ENCODE measurements at regions not wholly inside any gene's neighbourhood (a gene's known extent, or its start where the extent isn't known, plus 50 kb on each side); places are given as distances from the start of the nearest gene placed in this dataset.

- no peak overlapping the region for H3K4me3 ChIP-seq
- in situ Hi-C loops (cut with MboI): no loop called here
- no peaks in the 10 kb centered on the region for H3K9me3 ChIP-seq (ENCODE audit: low read depth)
- H3K27me3 ChIP-seq (replicated peaks; ENCODE audit: insufficient read depth): no peaks in the 10 kb centered on the region
- H2AFZ ChIP-seq: no peak overlapping the region
- H4K20me1 ChIP-seq (ENCODE audit: insufficient read depth): no peaks in the 10 kb centered on the region
- no peaks in the 10 kb centered on the region for H3K79me2 ChIP-seq (ENCODE audit: insufficient read depth)
- H3F3A ChIP-seq (ENCODE audit: insufficient read depth): no peaks in the 10 kb centered on the region
- H3K4me2 ChIP-seq (ENCODE audit: unreplicated experiment): no peak overlapping the region
- WGBS, 2 experiments (ENCODE audit: low coverage in 1 of 2, low lambda C conversion rate in 2 of 2, missing lambda C conversion rate in 2 of 2): 61 to 72% methylated on average over 8 of the region's 8 CpGs
- no peak for TF ChIP-seq EZH2 (IDR thresholded peaks at IDR 0.05; ENCODE audit: insufficient read depth, poor library complexity, severe bottlenecking)
- TF ChIP-seq EZH2phosphoT487 (IDR thresholded peaks at IDR 0.05; ENCODE audit: insufficient read depth, low read depth): no peak
- H3K36me3 ChIP-seq (ENCODE audit: low read depth): no peaks in the 10 kb centered on the region
- no peaks in the 10 kb centered on the region for H3K4me1 ChIP-seq (ENCODE audit: insufficient read depth)
- no peak overlapping the region for H3K27ac ChIP-seq
- H3K9me2 ChIP-seq (ENCODE audit: insufficient read depth): no peaks in the 10 kb centered on the region
- no peak overlapping the region for H3K9ac ChIP-seq
- no peak for DNase-seq
These were observed 1184.8 kb downstream of the GATA3 start for GRCh38 chr10:9239298-9239697.

GRCh38 chr10:9243941-9244411 is 1189.5 kb downstream of the GATA3 start:
- TF ChIP-seq EZH2 (IDR thresholded peaks at IDR 0.05; ENCODE audit: insufficient read depth, poor library complexity, severe bottlenecking): no peak
- TF ChIP-seq EZH2phosphoT487 (IDR thresholded peaks at IDR 0.05; ENCODE audit: insufficient read depth, low read depth): no peak
- WGBS, 2 experiments (ENCODE audit: low coverage in 1 of 2, low lambda C conversion rate in 2 of 2, missing lambda C conversion rate in 2 of 2): 60 to 64% methylated on average over 6 of the region's 6 CpGs
- no peak overlapping the region for H3K27ac ChIP-seq
- no peaks in the 10 kb centered on the region for H4K20me1 ChIP-seq (ENCODE audit: insufficient read depth)
- no peak overlapping the region for H3K4me3 ChIP-seq
- no peaks in the 10 kb centered on the region for H3K27me3 ChIP-seq (replicated peaks; ENCODE audit: insufficient read depth)
- H3K4me2 ChIP-seq (ENCODE audit: unreplicated experiment): no peak overlapping the region
- H3K36me3 ChIP-seq (ENCODE audit: low read depth): no peaks in the 10 kb centered on the region
- no peaks in the 10 kb centered on the region for H3K9me2 ChIP-seq (ENCODE audit: insufficient read depth)
- no peaks in the 10 kb centered on the region for H3K9me3 ChIP-seq (ENCODE audit: low read depth)
- no peak for DNase-seq
- H3F3A ChIP-seq (ENCODE audit: insufficient read depth): no peaks in the 10 kb centered on the region
- no peak overlapping the region for H2AFZ ChIP-seq
- no peak overlapping the region for H3K9ac ChIP-seq
- no peaks in the 10 kb centered on the region for H3K79me2 ChIP-seq (ENCODE audit: insufficient read depth)
- H3K4me1 ChIP-seq (ENCODE audit: insufficient read depth): no peaks in the 10 kb centered on the region
- in situ Hi-C loops (cut with MboI): no loop called here

- Histone ChIP-seq H3F3A (ENCODE audit: insufficient read depth) (no peaks in the 10 kb centered on the region), H3K4me3 (no peak overlapping the region), H3K4me1 (ENCODE audit: insufficient read depth) (no peaks in the 10 kb centered on the region), H3K9ac (no peak overlapping the region), H3K27me3 (replicated peaks; ENCODE audit: insufficient read depth) (no peaks in the 10 kb centered on the region), H3K27ac (no peak overlapping the region), H3K9me2 (ENCODE audit: insufficient read depth) (no peaks in the 10 kb centered on the region), H3K36me3 (ENCODE audit: low read depth) (no peaks in the 10 kb centered on the region), H3K79me2 (ENCODE audit: insufficient read depth) (no peaks in the 10 kb centered on the region), H3K4me2 (ENCODE audit: unreplicated experiment) (no peak overlapping the region), H2AFZ (no peak overlapping the region), H3K9me3 (ENCODE audit: low read depth) (no peaks in the 10 kb centered on the region), H4K20me1 (ENCODE audit: insufficient read depth) (no peaks in the 10 kb centered on the region)
- TF ChIP-seq EZH2 (IDR thresholded peaks at IDR 0.05; ENCODE audit: insufficient read depth, poor library complexity, severe bottlenecking): no peak
- no peak for TF ChIP-seq EZH2phosphoT487 (IDR thresholded peaks at IDR 0.05; ENCODE audit: insufficient read depth, low read depth)
- in situ Hi-C loops (cut with MboI): no loop called here
- WGBS, 2 experiments (ENCODE audit: low coverage in 1 of 2, low lambda C conversion rate in 2 of 2, missing lambda C conversion rate in 2 of 2): 63 to 72% methylated on average over 1 of the region's 1 CpG
- DNase-seq: no peak
These were observed 1190.4 kb downstream of the GATA3 start for GRCh38 chr10:9244864-9245263.

- Histone ChIP-seq H3K4me2 (ENCODE audit: unreplicated experiment) (no peak overlapping the region), H3K36me3 (ENCODE audit: low read depth) (no peaks in the 10 kb centered on the region), H3K27ac (no peak overlapping the region), H3K4me3 (no peak overlapping the region), H3F3A (ENCODE audit: insufficient read depth) (peaks cover 22% of the 10 kb centered on the region), H3K9ac (no peak overlapping the region), H3K79me2 (ENCODE audit: insufficient read depth) (no peaks in the 10 kb centered on the region), H3K27me3 (replicated peaks; ENCODE audit: insufficient read depth) (no peaks in the 10 kb centered on the region), H3K9me2 (ENCODE audit: insufficient read depth) (no peaks in the 10 kb centered on the region), H4K20me1 (ENCODE audit: insufficient read depth) (no peaks in the 10 kb centered on the region), H2AFZ (no peak overlapping the region), H3K9me3 (ENCODE audit: low read depth) (no peaks in the 10 kb centered on the region), H3K4me1 (ENCODE audit: insufficient read depth) (peaks cover 22% of the 10 kb centered on the region)
- TF ChIP-seq EZH2 (IDR thresholded peaks at IDR 0.05; ENCODE audit: insufficient read depth, poor library complexity, severe bottlenecking): no peak
- no peak for TF ChIP-seq EZH2phosphoT487 (IDR thresholded peaks at IDR 0.05; ENCODE audit: insufficient read depth, low read depth)
- DNase-seq: peak; percentile 53
- in situ Hi-C loops (cut with MboI): no loop called here
These were observed 1198.6 kb downstream of the GATA3 start for GRCh38 chr10:9253121-9253520.

- Histone ChIP-seq H3K9me3 (ENCODE audit: low read depth) (no peaks in the 10 kb centered on the region), H3K4me1 (ENCODE audit: insufficient read depth) (peaks cover 22% of the 10 kb centered on the region), H3F3A (ENCODE audit: insufficient read depth) (peaks cover 22% of the 10 kb centered on the region), H3K36me3 (ENCODE audit: low read depth) (no peaks in the 10 kb centered on the region), H3K79me2 (ENCODE audit: insufficient read depth) (no peaks in the 10 kb centered on the region), H3K27me3 (replicated peaks; ENCODE audit: insufficient read depth) (no peaks in the 10 kb centered on the region), H4K20me1 (ENCODE audit: insufficient read depth) (no peaks in the 10 kb centered on the region), H2AFZ (no peak overlapping the region), H3K4me2 (ENCODE audit: unreplicated experiment) (peak overlapping the region; percentile 83), H3K27ac (peak overlapping the region; percentile 84), H3K9me2 (ENCODE audit: insufficient read depth) (no peaks in the 10 kb centered on the region), H3K9ac (peak overlapping the region; percentile 55), H3K4me3 (peak overlapping the region; percentile 58)
- peak; percentile 88 for DNase-seq
- in situ Hi-C loops (cut with MboI): no loop called here
- TF ChIP-seq EZH2 (IDR thresholded peaks at IDR 0.05; ENCODE audit: insufficient read depth, poor library complexity, severe bottlenecking): no peak
- TF ChIP-seq EZH2phosphoT487 (IDR thresholded peaks at IDR 0.05; ENCODE audit: insufficient read depth, low read depth): no peak
- WGBS, 2 experiments (ENCODE audit: low coverage in 1 of 2, low lambda C conversion rate in 2 of 2, missing lambda C conversion rate in 2 of 2): 0% methylated on average over 2 of the region's 2 CpGs
These were observed 1199.9 kb downstream of the GATA3 start for GRCh38 chr10:9254353-9254752.
